HCT116 (cell line): ENCODE measurements at regions not wholly inside any gene's neighbourhood (a gene's known extent, or its start where the extent isn't known, plus 50 kb on each side); places are given as distances from the start of the nearest gene placed in this dataset.

Source experiments
- ATAC-seq: fragments of 200-7000 bp; cut with Tn5 transposase; 2 replicates; pipeline ENCODE4 v1.9.1; 2020; ENCODE audit warnings: mild to moderate bottlenecking, moderate library complexity
- BruUV-seq: library from RNA; stranded (reverse); fragments of 400-500 nt; replicated peaks from 2 replicates; lab custom pipeline; 2021; lab: Mats Ljungman, UMichigan
- CTCF ChIA-PET: fragments of 300-600 bp; sonication (Branson Sonifier 250); formaldehyde crosslinking; loops from one replicate; lab custom pipeline; 2021; ENCODE audit warnings: antibody characterized with exemption; lab: Charles Lee
- POLR2A ChIA-PET: fragments of 300-600, 350-600 bp; sonication (Branson Sonifier 250); formaldehyde crosslinking; loops from one replicate; lab custom pipeline; 2021; ENCODE audit warnings: antibody characterized with exemption; lab: Charles Lee
- RAD21 ChIA-PET, 2 experiments: fragments of 300-600 bp; sonication (Branson Sonifier 250); formaldehyde crosslinking; loops; one replicate each; lab custom pipeline; 2023; ENCODE audit warnings: low total read pairs in 2 of 2; ENCODE audit not compliant: uncharacterized antibody in 2 of 2, unreplicated experiment in 2 of 2, low non-redundant PET in 1 of 2; lab: Charles Lee
- DNase-seq: peaks from one replicate; pipeline ENCODE4 v3.0.0-alpha.2; 2010; ENCODE audit warnings: low read depth, low spot score
- H2AFZ ChIP-seq: fragments of 200-600 bp; shearing (Covaris generic), sonication (generic); 2 replicates; pipeline ENCODE4 v1.6.1; 2017; ENCODE audit warnings: low read depth, mixed run types, mixed read lengths, antibody characterized with exemption, low read length; ENCODE audit not compliant: poor library complexity, severe bottlenecking
- H3K27ac ChIP-seq: 2 replicates; pipeline ENCODE4 v1.5.1; 2012; ENCODE audit warnings: low read depth, low read length
- H3K27me3 ChIP-seq: fragments of 200-600 bp; sonication (generic); 2 replicates; pipeline ENCODE4 v1.6.1; 2016; ENCODE audit warnings: mixed run types, low read length, mixed read lengths; ENCODE audit not compliant: insufficient read depth
- H3K36me3 ChIP-seq, 2 experiments: fragments of 200-500 bp in 1 of 2; fragments of 200-600 bp in 1 of 2; sonication (Bioruptor generic) in 1 of 2; sonication (generic) in 1 of 2; 2 replicates each; pipeline versions ENCODE4 v1.5.1 to v1.6.1; 2014 to 2016; ENCODE audit warnings: low read length in 2 of 2, inconsistent platforms in 1 of 2, mixed read lengths in 1 of 2, mixed run types in 1 of 2; ENCODE audit not compliant: insufficient read depth in 2 of 2, control insufficient read depth in 1 of 2
- H3K4me1 ChIP-seq, 2 experiments: fragments of 200-600 bp in 1 of 2; sonication (generic) in 1 of 2; 2 replicates each; pipeline versions ENCODE4 v1.5.1 to v1.6.1; 2012 to 2017; ENCODE audit warnings: low read length in 2 of 2, inconsistent platforms in 1 of 2, mild to moderate bottlenecking in 1 of 2, mixed read lengths in 1 of 2, mixed run types in 1 of 2, moderate library complexity in 1 of 2; ENCODE audit not compliant: insufficient read depth in 2 of 2, control insufficient read depth in 1 of 2
- H3K4me2 ChIP-seq: fragments of 200-600 bp; sonication (generic); 2 replicates; pipeline ENCODE4 v1.6.1; 2017; ENCODE audit warnings: mixed run types, low read length, mixed read lengths
- H3K4me3 ChIP-seq, 2 experiments: fragments of 200-600 bp in 1 of 2; sonication (generic) in 1 of 2; replicated peaks in 1 of 2; 2 replicates each; pipeline ENCODE4 v1.5.1; 2011 to 2016; ENCODE audit warnings: low read length in 2 of 2, control low read depth in 1 of 2, low read depth in 1 of 2, mild to moderate bottlenecking in 1 of 2, mixed read lengths in 1 of 2, mixed run types in 1 of 2
- H3K79me2 ChIP-seq: fragments of 200-600 bp; sonication (generic); 2 replicates; pipeline ENCODE4 v1.6.1; 2017; ENCODE audit warnings: mild to moderate bottlenecking, mixed run types, low read length, moderate library complexity, mixed read lengths; ENCODE audit not compliant: insufficient read depth
- H3K9ac ChIP-seq: fragments of 200-600 bp; sonication (generic); 2 replicates; pipeline ENCODE4 v1.6.1; 2016; ENCODE audit warnings: low read length, mixed read lengths
- H3K9me2 ChIP-seq: fragments of 200-600 bp; sonication (generic), shearing (Covaris generic); 2 replicates; pipeline ENCODE4 v1.6.1; 2017; ENCODE audit warnings: mixed run types, mild to moderate bottlenecking, moderate library complexity; ENCODE audit not compliant: insufficient read depth
- H3K9me3 ChIP-seq, 2 experiments: fragments of 200-500 bp in 1 of 2; fragments of 200-600 bp in 1 of 2; sonication (Bioruptor generic) in 1 of 2; sonication (generic) in 1 of 2; 2 replicates each; pipeline ENCODE4 v1.6.1; 2014 to 2017; ENCODE audit warnings: low read length in 2 of 2, mixed read lengths in 2 of 2, inconsistent platforms in 1 of 2, low read depth in 1 of 2, mild to moderate bottlenecking in 1 of 2, mixed run types in 1 of 2, moderate library complexity in 1 of 2; ENCODE audit not compliant: control insufficient read depth in 1 of 2, insufficient read depth in 1 of 2
- H4K20me1 ChIP-seq: fragments of 200-600 bp; sonication (generic), shearing (Covaris generic); 2 replicates; pipeline ENCODE4 v1.6.1; 2017; ENCODE audit warnings: mixed run types, mild to moderate bottlenecking, moderate library complexity; ENCODE audit not compliant: insufficient read depth
- CBX3 ChIP-seq: IDR thresholded peaks from 2 replicates; pipeline ENCODE4 v1.6.1; 2012; ENCODE audit warnings: low read depth
- CTCF ChIP-seq, 3 experiments: fragments of 200-600 bp in 1 of 3; sonication (generic) in 1 of 3; IDR thresholded peaks in 2 of 3; conservative IDR thresholded peaks in 1 of 3; 2 replicates each; pipeline ENCODE4 v1.5.1; 2012 to 2017; ENCODE audit warnings: low read depth in 2 of 3, low read length in 2 of 3, antibody characterized with exemption in 1 of 3, borderline replicate concordance in 1 of 3, control low read depth in 1 of 3, mild to moderate bottlenecking in 1 of 3, mixed read lengths in 1 of 3, mixed run types in 1 of 3, moderate library complexity in 1 of 3; ENCODE audit not compliant: insufficient read depth in 1 of 3
- EGR1 ChIP-seq: IDR thresholded peaks from 2 replicates; pipeline ENCODE4 v1.6.1; 2012; ENCODE audit warnings: low read depth
- EZH2phosphoT487 ChIP-seq: fragments of 200-600 bp; IDR thresholded peaks from 2 replicates; pipeline ENCODE4 v1.6.1; 2018; ENCODE audit warnings: antibody characterized with exemption, borderline replicate concordance
- FOSL1 ChIP-seq: IDR thresholded peaks from 2 replicates; pipeline ENCODE4 v1.6.1; 2012; ENCODE audit warnings: low read depth
- JUND ChIP-seq: IDR thresholded peaks from 2 replicates; pipeline ENCODE4 v1.6.1; 2012
- MAX ChIP-seq: IDR thresholded peaks from 2 replicates; pipeline ENCODE4 v1.6.1; 2012
- POLR2AphosphoS5 ChIP-seq: IDR thresholded peaks from 2 replicates; pipeline ENCODE4 v1.6.1; 2011; ENCODE audit warnings: mild to moderate bottlenecking, low read depth, low read length, moderate library complexity
- RAD21 ChIP-seq: IDR thresholded peaks from 2 replicates; pipeline ENCODE4 v1.6.1; 2012; ENCODE audit warnings: low read depth, mild to moderate bottlenecking
- REST ChIP-seq: IDR thresholded peaks from 2 replicates; pipeline ENCODE4 v1.6.1; 2012; ENCODE audit warnings: low read depth
- SIN3A ChIP-seq: IDR thresholded peaks from 2 replicates; pipeline ENCODE4 v1.6.1; 2012; ENCODE audit warnings: low read depth
- ZFX ChIP-seq: fragments of 450-650 bp; IDR thresholded peaks from 2 replicates; pipeline ENCODE4 v1.6.1; 2017
- intact Hi-C: fragments of 100-400 bp; cut with micrococcal nuclease; formaldehyde crosslinking; loops from 2 replicates; pipeline ENCODE4 v1.10.0; 2022

GRCh38 chr3:117734496-117734895, 1024.9 kb downstream of the TUSC7 start:
- no peaks in the 10 kb centered on the region for H3K9me3 ChIP-seq
- ChIA-PET CTCF (no interaction called here), RAD21 (no interaction called here), POLR2A (no interaction called here)
- no peak overlapping the region for H3K4me3 ChIP-seq
- no peak overlapping the region for H2AFZ ChIP-seq
- no peaks in the 10 kb centered on the region for H4K20me1 ChIP-seq
- intact Hi-C loops, result no loop called here
- H3K9ac ChIP-seq, result no peak overlapping the region
- no peaks in the 10 kb centered on the region for H3K36me3 ChIP-seq
- no peaks in the 10 kb centered on the region for H3K4me1 ChIP-seq
- no peak overlapping the region for H3K4me2 ChIP-seq
- H3K27me3 ChIP-seq, result no peaks in the 10 kb centered on the region
- no peaks in the 10 kb centered on the region for H3K79me2 ChIP-seq
- H3K9me2 ChIP-seq, result no peaks in the 10 kb centered on the region
- ATAC-seq, result no peak
- TF ChIP-seq FOSL1, result no peak
- TF ChIP-seq MAX, result no peak
- TF ChIP-seq EZH2phosphoT487, result no peak
- TF ChIP-seq ZFX, result no peak
- no peak for TF ChIP-seq CBX3
- DNase-seq, result no peak
- H3K27ac ChIP-seq, result no peak overlapping the region
- BruUV-seq, result no TSS peak

GRCh38 chr3:117735481-117736101, 1026.0 kb downstream of the TUSC7 start:
- Histone ChIP-seq H3K4me3 (no peak overlapping the region), H3K4me2 (no peak overlapping the region), H3K9ac (no peak overlapping the region), H3K9me3 (no peaks in the 10 kb centered on the region), H3K36me3 (no peaks in the 10 kb centered on the region), H3K27me3 (no peaks in the 10 kb centered on the region), H4K20me1 (no peaks in the 10 kb centered on the region), H3K4me1 (no peaks in the 10 kb centered on the region), H3K27ac (no peak overlapping the region), H2AFZ (no peak overlapping the region), H3K9me2 (no peaks in the 10 kb centered on the region), H3K79me2 (no peaks in the 10 kb centered on the region)
- ChIA-PET RAD21 (no interaction called here), CTCF (no interaction called here), POLR2A (no interaction called here)
- no peak for DNase-seq
- intact Hi-C loops, result no loop called here
- no peak for ATAC-seq
- BruUV-seq, result no TSS peak
- TF ChIP-seq CTCF (IDR thresholded peaks at IDR 0.05 in 2 of 3, conservative IDR thresholded peaks at IDR 0.05 in 1 of 3; ENCODE audit: borderline replicate concordance in 1 of 3, insufficient read depth in 1 of 3, low read depth in 2 of 3, low read length in 2 of 3) (no peak), EGR1 (no peak), REST (no peak), ZFX (no peak), SIN3A (no peak), JUND (no peak), MAX (no peak), POLR2AphosphoS5 (no peak), RAD21 (no peak), FOSL1 (no peak)
